ENCODE measurements at regions not wholly inside any gene's neighbourhood (a gene's known extent, or its start where the extent isn't known, plus 50 kb on each side); places are given as distances from the start of the nearest gene placed in this dataset.

GRCh38 chr19:29400917-29401711 lies 124.7 kb upstream of the VSTM2B start:
- no peak for DNase-seq

DNA sequence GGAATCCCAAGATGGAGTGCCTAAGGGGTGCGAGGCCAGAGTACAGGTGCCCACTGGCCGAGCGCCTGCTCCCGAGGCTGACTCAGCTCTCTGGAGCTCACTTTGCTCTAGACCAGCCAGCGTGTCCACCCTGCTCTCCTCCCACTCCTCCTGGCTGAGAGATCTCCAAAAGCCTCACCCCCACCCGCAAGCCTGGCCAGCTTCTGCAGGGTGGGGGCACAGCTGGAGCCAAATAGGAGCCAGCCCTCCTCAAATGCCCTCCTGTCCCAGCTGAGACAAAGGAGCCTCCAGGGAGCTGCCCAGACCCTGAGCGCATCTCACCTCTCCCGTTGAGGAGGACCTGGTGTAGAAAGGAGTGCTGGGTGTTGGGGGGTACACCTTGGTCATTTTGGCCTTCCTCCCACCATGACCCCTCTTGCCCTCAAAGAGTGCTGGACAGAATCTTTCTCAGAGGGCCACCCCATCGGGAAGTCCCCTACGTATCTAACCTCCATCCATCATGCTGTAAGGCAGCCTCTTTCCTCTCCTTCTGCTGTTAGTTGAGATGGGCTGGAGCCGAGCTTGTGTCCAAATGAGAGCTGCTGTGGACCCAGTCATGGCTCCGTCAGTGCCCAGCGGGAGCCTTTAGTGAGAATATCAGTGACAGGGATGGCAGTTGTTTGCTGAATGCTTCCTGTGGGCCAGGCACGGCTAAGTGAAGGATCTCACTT lies 123.9 kb upstream of the VSTM2B start:
- DNase-seq: no peak

DNA sequence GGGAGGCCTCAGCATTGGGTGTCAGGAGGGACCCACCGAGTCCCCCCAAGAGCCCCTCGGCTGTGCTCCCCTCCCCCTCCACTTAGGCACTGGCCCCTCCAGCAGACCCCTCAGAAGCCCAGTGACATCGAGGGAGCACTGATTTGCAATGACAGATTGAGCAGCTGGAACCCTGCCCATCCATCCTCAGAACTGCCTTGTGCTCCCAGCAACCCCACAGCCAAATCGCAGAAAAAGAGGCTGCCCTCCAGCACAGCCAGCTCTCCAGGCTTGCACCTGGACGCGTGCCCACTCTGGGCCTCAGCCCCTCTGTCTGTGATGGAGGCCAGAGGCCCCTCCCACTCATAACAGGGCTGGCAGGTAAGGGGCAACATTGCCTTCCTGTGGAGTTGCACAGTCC lies 123.2 kb upstream of the VSTM2B start:
- no peak for DNase-seq

- no peak for DNase-seq
These were observed 121.8 kb upstream of the VSTM2B start for GRCh38 chr19:29404015-29404414.

DNA sequence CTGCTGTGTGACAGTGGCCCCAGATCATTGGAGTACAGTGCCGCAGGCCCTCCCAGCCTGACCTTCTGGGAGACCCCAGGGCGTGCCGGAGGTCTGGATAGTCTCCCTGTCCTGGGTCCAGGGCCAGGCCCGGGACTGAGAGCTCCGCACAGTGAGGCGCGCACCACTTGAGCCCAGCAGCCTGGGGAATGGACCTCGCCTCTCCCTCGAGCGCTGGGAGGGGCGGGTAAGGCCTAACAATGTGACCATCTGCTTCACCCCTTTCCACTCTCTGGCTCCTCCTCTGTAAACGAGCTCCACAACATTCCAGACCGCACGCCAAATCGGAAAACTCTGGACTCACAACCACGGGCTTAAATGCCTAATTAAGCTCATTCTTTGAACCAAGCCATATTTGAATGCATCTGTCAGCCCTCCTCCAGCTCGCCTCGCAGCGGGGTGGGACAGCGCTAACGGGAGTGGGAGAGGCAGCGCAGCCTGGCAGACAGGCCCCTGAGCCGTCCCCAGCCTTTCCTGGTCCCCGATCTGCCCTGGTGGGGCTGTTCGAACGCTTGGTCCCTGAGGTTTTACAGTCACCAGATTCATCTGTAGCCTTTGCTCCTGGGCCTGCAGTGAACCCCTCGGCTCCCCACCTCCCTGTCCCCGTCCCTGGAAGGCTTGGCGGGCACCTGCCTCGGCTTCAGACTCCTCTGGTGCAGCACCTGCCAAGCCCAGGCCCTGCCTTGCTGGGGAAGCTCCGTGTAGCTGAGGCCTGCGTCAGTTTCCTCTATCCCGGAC lies 120.7 kb upstream of the VSTM2B start:
- DNase-seq: no peak

GRCh38 chr19:29405728-29405995 lies 120.1 kb upstream of the VSTM2B start:
- DNase-seq: no peak

- DNase-seq: no peak
These were observed 116.5 kb upstream of the VSTM2B start for GRCh38 chr19:29409076-29409862.

GRCh38 chr19:29410601-29411000 lies 115.2 kb upstream of the VSTM2B start:
- no peak for DNase-seq

- no peak for DNase-seq
These were observed 114.6 kb upstream of the VSTM2B start for GRCh38 chr19:29411113-29411581.

DNA sequence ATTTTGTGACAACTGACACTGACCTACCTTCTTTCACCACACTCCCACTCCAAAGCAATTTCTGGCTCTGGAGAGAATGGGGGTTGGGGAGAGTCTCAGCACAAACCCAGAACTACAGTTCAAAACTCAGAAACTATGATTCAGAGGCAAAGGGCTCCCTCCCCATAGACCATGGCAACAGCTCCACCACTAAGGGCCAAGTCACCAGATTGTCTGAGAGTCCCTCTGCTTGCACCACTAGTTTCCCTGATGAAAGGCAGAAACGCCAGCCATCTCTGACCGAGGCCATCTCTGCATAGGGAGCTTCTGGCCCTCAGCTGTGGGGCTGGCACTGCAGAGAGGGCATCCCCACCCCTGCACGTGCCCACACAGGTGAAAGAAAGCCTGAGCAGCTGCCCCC lies 112.4 kb upstream of the VSTM2B start:
- no peak for DNase-seq

DNA sequence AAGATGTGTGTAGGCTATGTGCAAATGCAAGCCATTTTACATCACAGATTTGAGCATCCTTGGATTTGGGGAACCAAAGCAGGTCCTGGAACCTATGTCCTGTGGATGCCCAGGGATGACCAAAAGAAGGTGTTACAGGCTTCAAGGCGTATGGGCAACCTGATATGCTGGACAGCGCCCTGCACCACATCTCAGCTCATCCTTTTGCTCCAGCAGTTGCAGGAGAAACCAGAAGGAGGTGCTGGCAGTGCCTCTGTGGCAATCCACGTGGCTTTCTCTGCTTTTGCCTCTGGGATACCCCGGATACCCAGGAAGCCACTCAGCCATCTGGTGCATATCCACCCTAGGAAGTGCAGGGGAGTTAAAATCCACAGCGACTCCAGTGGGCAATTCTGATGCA lies 110.3 kb upstream of the VSTM2B start:
- DNase-seq: no peak

- no peak for DNase-seq
These were observed 108.7 kb upstream of the VSTM2B start for GRCh38 chr19:29417048-29417447.

DNA sequence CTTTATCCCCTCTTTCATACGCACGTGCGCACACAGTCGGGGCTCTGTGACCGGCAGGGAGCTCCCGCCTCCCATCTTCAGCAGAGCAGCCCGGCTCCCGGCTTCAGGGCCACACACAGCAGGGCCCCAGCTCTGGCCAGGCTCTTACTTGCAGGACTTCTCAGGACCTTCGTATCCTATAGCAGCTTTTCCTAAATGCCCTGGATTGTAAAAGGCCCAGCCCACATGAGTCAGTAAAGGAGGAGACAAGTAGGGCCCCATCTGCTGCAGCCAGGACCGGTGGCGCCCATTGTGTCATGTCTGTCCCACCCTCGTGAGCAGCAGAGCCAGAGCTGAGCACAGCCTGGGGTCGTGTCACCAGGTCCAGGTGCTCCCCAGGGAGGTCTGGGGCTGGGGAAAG lies 107.6 kb upstream of the VSTM2B start:
- no peak for DNase-seq

GRCh38 chr19:29420065-29420464 lies 105.7 kb upstream of the VSTM2B start:
- no peak for DNase-seq

DNA sequence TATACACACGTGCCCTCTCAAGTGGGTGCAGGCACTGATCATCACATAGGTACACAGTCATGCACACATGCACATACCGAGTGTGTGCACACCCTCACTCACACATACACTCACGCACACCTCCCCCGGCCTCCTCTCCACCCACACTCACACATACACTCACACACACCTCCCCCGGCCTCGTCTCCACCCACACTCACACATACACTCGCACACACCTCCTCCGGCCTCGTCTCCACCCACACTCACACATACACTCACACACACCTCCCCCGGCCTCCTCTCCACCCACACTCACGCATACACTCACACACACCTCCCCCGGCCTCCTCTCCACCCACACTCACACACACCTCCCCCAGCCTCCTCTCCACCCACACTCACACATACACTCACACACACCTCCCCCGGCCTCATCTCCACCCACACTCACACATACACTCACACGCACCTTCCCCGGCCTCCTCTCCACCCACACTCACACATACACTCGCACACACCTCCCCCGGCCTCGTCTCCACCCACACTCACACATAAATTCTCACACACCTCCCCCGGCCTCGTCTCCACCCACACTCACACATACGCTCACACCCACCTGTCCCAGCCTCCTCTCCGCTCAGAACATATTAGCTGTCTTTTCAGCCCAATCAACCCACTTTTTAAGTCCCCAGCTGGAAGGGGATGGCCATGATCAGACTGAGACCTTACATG lies 105.2 kb upstream of the VSTM2B start:
- no peak for DNase-seq

DNA sequence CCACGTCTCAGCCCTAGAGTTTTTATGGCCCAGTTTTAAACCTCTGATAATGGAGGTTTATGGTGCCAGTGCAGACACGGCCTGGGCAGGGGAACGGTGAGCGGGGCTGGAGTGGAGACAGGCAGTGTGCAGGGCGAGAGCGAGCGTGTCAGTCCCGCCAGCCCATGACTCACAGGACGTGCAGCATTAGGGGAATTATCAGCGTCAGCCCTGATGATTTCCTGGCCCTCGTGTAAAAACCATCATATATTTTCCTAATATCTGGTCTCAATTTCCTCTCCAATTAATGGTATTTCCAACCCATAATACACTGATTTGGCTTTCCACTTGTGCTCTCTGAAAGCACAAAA lies 104.6 kb upstream of the VSTM2B start:
- no peak for DNase-seq

DNA sequence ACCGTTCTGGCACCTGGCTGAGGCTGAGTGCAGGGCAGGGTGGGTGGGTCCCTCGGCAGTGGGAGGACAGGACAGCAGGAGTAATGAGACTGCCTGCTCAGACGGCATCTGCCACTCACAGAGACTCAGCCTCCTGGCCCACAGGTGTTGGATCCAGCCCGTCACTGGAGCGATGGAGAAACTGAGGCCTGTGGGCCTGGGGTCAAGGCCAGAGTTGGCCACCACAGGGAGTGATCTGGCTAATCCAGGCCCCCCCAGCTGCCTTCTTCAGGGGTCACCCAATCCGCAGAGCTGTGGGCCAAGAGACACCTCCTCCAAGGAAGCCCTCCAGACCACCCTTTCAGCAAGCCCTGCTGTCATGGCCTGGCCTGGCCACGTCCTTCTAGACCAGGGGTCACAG lies 103.7 kb upstream of the VSTM2B start:
- no peak for DNase-seq

- DNase-seq: no peak
These were observed 103.2 kb upstream of the VSTM2B start for GRCh38 chr19:29422486-29423085.

DNA sequence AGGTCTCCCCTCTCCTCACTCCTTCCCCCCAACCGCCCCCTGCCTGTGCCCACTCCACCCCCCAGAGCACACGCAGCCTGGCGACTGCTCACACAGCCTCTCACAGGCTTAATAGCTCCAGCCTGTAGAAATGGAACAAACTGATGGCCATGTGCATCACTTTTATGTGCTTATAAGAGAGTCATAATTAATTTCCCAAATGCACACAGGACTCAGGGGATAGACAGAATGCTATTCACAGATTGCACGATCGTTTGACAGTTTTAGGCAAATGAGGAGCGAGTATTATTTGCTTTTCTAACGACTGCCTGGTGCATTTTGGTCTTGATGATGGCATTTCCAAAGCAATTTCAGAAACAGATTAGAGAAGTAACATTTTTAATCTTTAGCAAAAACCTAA lies 97.7 kb upstream of the VSTM2B start:
- no peak for DNase-seq

- DNase-seq: no peak
These were observed 96.8 kb upstream of the VSTM2B start for GRCh38 chr19:29429021-29429420.

- no peak for DNase-seq
These were observed 96.2 kb upstream of the VSTM2B start for GRCh38 chr19:29429581-29429980.

GRCh38 chr19:29431332-29431731 lies 94.5 kb upstream of the VSTM2B start:
- DNase-seq: no peak
